IMR-90 (cell line): ENCODE measurements at regions not wholly inside any gene's neighbourhood (a gene's known extent, or its start where the extent isn't known, plus 50 kb on each side); places are given as distances from the start of the nearest gene placed in this dataset.

ENCODE experiments used
- ATAC-seq: fragments of 200-7000 bp; cut with Tn5 transposase; 2 replicates; pipeline ENCODE4 v1.9.1; 2020; ENCODE audit warnings: low read depth, mild to moderate bottlenecking, moderate library complexity
- BruUV-seq: library from RNA; stranded (reverse); fragments of 400-500 nt; replicated peaks from 2 replicates; lab custom pipeline; 2021; lab: Mats Ljungman, UMichigan
- CTCF ChIA-PET: fragments of 300-600 bp; formaldehyde crosslinking; extraction: SDS; loops from one replicate; lab custom pipeline; 2021; ENCODE audit warnings: antibody characterized with exemption; lab: Yijun Ruan, JAX
- POLR2A ChIA-PET: fragments of 300-600 bp; sonication (Branson Sonifier 250); formaldehyde crosslinking; loops from one replicate; lab custom pipeline; 2022; ENCODE audit warnings: antibody characterized with exemption; ENCODE audit not compliant: unreplicated experiment; lab: Charles Lee
- DNase-seq: peaks from one replicate; pipeline ENCODE4 v3.0.0; 2013
- H2AFZ ChIP-seq: replicated peaks from 2 replicates; pipeline ENCODE3; 2013; ENCODE audit warnings: low read length, mild to moderate bottlenecking; ENCODE audit not compliant: poor library complexity
- H2AK5ac ChIP-seq: 2 replicates; pipeline ENCODE4 v1.6.1; 2013; ENCODE audit warnings: low read depth, low read length, inconsistent platforms
- H2AK9ac ChIP-seq: replicated peaks from 2 replicates; pipeline ENCODE3; 2013; ENCODE audit warnings: mild to moderate bottlenecking, low read depth, low read length, moderate library complexity; ENCODE audit not compliant: poor library complexity
- H2BK120ac ChIP-seq: 2 replicates; pipeline ENCODE4 v1.6.1; 2013; ENCODE audit warnings: low read depth, low read length, inconsistent platforms
- H2BK15ac ChIP-seq: 3 replicates; pipeline ENCODE4 v1.6.1; 2013; ENCODE audit warnings: low read depth, low read length, inconsistent platforms
- H2BK20ac ChIP-seq: 2 replicates; pipeline ENCODE4 v1.6.1; 2013; ENCODE audit warnings: low read depth, mild to moderate bottlenecking, inconsistent platforms, low read length, moderate library complexity
- H2BK5ac ChIP-seq: 2 replicates; pipeline ENCODE4 v1.6.1; 2013; ENCODE audit warnings: mild to moderate bottlenecking, low read depth, low read length, inconsistent platforms; ENCODE audit not compliant: poor library complexity, severe bottlenecking
- H3K14ac ChIP-seq: replicated peaks from 2 replicates; pipeline ENCODE4 v1.6.1; 2013; ENCODE audit warnings: low read depth, low read length, inconsistent platforms
- H3K18ac ChIP-seq: 2 replicates; pipeline ENCODE4 v1.6.1; 2013; ENCODE audit warnings: low read depth, low read length, control low read depth
- H3K23ac ChIP-seq: 2 replicates; pipeline ENCODE4 v1.6.1; 2013; ENCODE audit warnings: low read depth, low read length, inconsistent platforms
- H3K27ac ChIP-seq: 2 replicates; pipeline ENCODE4 v1.5.1; 2013; ENCODE audit warnings: mild to moderate bottlenecking, control low read depth, low read length; ENCODE audit not compliant: insufficient read depth
- H3K27me3 ChIP-seq: 2 replicates; pipeline ENCODE4 v1.6.1; 2013; ENCODE audit warnings: low read length; ENCODE audit not compliant: control insufficient read depth, insufficient read depth
- H3K36me3 ChIP-seq: 2 replicates; pipeline ENCODE4 v1.6.1; 2013; ENCODE audit warnings: low read length, mixed read lengths; ENCODE audit not compliant: control insufficient read depth, insufficient read depth
- H3K4ac ChIP-seq: 2 replicates; pipeline ENCODE4 v1.6.1; 2013; ENCODE audit warnings: low read depth, low read length, inconsistent platforms
- H3K4me1 ChIP-seq: 2 replicates; pipeline ENCODE4 v1.6.1; 2013; ENCODE audit warnings: low read length, mixed read lengths; ENCODE audit not compliant: control insufficient read depth, insufficient read depth
- H3K4me2 ChIP-seq: 2 replicates; pipeline ENCODE4 v1.6.1; 2013; ENCODE audit warnings: low read depth, mild to moderate bottlenecking, control low read depth, low read length, moderate library complexity
- H3K4me3 ChIP-seq: 2 replicates; pipeline ENCODE4 v1.5.1; 2013; ENCODE audit warnings: low read depth, mild to moderate bottlenecking, control low read depth, low read length, moderate library complexity; ENCODE audit not compliant: insufficient read depth
- H3K56ac ChIP-seq: 2 replicates; pipeline ENCODE4 v1.6.1; 2013; ENCODE audit warnings: low read length, inconsistent platforms; ENCODE audit not compliant: insufficient read depth; ENCODE audit errors: extremely low read depth
- H3K79me1 ChIP-seq, 2 experiments: 2 replicates each; pipeline ENCODE4 v1.6.1; 2013; ENCODE audit warnings: low read length in 2 of 2, inconsistent platforms in 1 of 2, low read depth in 1 of 2
- H3K9ac ChIP-seq: 2 replicates; pipeline ENCODE4 v1.6.1; 2013; ENCODE audit warnings: low read depth, low read length, control low read depth
- H3K9me1 ChIP-seq: 2 replicates; pipeline ENCODE4 v1.6.1; 2013; ENCODE audit warnings: low read length, inconsistent platforms; ENCODE audit not compliant: insufficient read depth
- H3K9me3 ChIP-seq: 2 replicates; pipeline ENCODE4 v1.6.1; 2013; ENCODE audit warnings: low read length; ENCODE audit not compliant: control insufficient read depth, insufficient read depth
- H4K20me1 ChIP-seq: 2 replicates; pipeline ENCODE4 v1.6.1; 2013; ENCODE audit warnings: low read length, inconsistent platforms; ENCODE audit not compliant: insufficient read depth
- H4K5ac ChIP-seq: 2 replicates; pipeline ENCODE4 v1.6.1; 2013; ENCODE audit warnings: mild to moderate bottlenecking, low read depth, low read length, control low read depth
- H4K8ac ChIP-seq, 2 experiments: 2 replicates each; pipeline ENCODE4 v1.6.1; 2013; ENCODE audit warnings: low read depth in 2 of 2, low read length in 2 of 2, control low read depth in 1 of 2, inconsistent platforms in 1 of 2
- H4K91ac ChIP-seq: 2 replicates; pipeline ENCODE4 v1.6.1; 2013; ENCODE audit warnings: low read depth, low read length, inconsistent platforms; ENCODE audit not compliant: insufficient read depth
- BHLHE40 ChIP-seq: fragments of 150-350 bp; IDR thresholded peaks from 2 replicates; pipeline ENCODE4 v1.6.1; 2016; ENCODE audit warnings: mild to moderate bottlenecking, low read depth, low read length
- ELK1 ChIP-seq: fragments of 150-350 bp; IDR thresholded peaks from 2 replicates; pipeline ENCODE4 v1.6.1; 2016; ENCODE audit warnings: low read depth, mild to moderate bottlenecking, low read length, moderate library complexity, borderline replicate concordance
- MXI1 ChIP-seq: IDR thresholded peaks from 2 replicates; pipeline ENCODE4 v1.6.1; 2012; ENCODE audit warnings: low read depth, mild to moderate bottlenecking, low read length, moderate library complexity, borderline replicate concordance
- NFE2L2 ChIP-seq: fragments of 150-350 bp; IDR thresholded peaks from 2 replicates; pipeline ENCODE4 v1.6.1; 2016; ENCODE audit warnings: low read depth, mild to moderate bottlenecking, low read length
- POLR2A ChIP-seq: IDR thresholded peaks from 2 replicates; pipeline ENCODE4 v1.6.1; 2012; ENCODE audit warnings: mild to moderate bottlenecking, low read depth, low read length
- SMC3 ChIP-seq: fragments of 150-350 bp; IDR thresholded peaks from 2 replicates; pipeline ENCODE4 v1.6.1; 2016; ENCODE audit warnings: low read depth, mild to moderate bottlenecking, antibody characterized with exemption, low read length, moderate library complexity
- USF2 ChIP-seq: fragments of 150-350 bp; IDR thresholded peaks from 2 replicates; pipeline ENCODE4 v1.6.1; 2017; ENCODE audit warnings: mild to moderate bottlenecking, antibody characterized with exemption, low read length, low read depth
- WGBS, 2 experiments: methylation state at CpG; one replicate each; pipeline versions ENCODE4 v1.1.5 to v1.1.7; 2013; ENCODE audit warnings: missing lambda C conversion rate in 2 of 2; ENCODE audit not compliant: insufficient read length in 1 of 2; ENCODE audit errors: extremely low coverage in 2 of 2; 5-methylcytosine and 5-hydroxymethylcytosine counted together
- dilution Hi-C: fragments of 300-500 bp; cut with HindIII; formaldehyde crosslinking; loops from one replicate; pipeline ENCODE4 v1.14.3; 2018; ENCODE audit warnings: low sequenced_read_pairs; ENCODE audit not compliant: unreplicated experiment
- in situ Hi-C: fragments of 300-500 bp; cut with MboI; formaldehyde crosslinking; loops from 3 replicates; pipeline ENCODE4 v1.14.3; 2019; ENCODE audit warnings: low sequenced_read_pairs, inconsistent platforms, mixed read lengths
- intact Hi-C: fragments of 100-400 bp; cut with micrococcal nuclease; formaldehyde crosslinking; loops from 2 replicates; pipeline ENCODE4 v1.10.0; 2022

GRCh38 chr5:68727931-68728330 lies 365.9 kb upstream of the SLC30A5 start:
- Histone ChIP-seq H2BK120ac (no peak overlapping the region), H2BK20ac (no peak overlapping the region), H3K14ac (no peak overlapping the region), H2BK5ac (no peak overlapping the region), H2AFZ (no peak overlapping the region), H3K4me3 (no peak overlapping the region), H4K8ac (no peak overlapping the region), H3K4me1 (no peaks in the 10 kb centered on the region), H2AK5ac (no peak overlapping the region), H2BK15ac (no peak overlapping the region), H4K20me1 (no peaks in the 10 kb centered on the region), H4K91ac (no peak overlapping the region), H3K4me2 (no peak overlapping the region), H3K18ac (no peak overlapping the region), H3K56ac (no peak overlapping the region), H3K79me1 (no peaks in the 10 kb centered on the region), H3K27ac (no peak overlapping the region), H3K27me3 (no peaks in the 10 kb centered on the region; the same call in 1 of the 2 replicates), H3K36me3 (no peaks in the 10 kb centered on the region), H3K9ac (no peak overlapping the region), H2AK9ac (no peak overlapping the region), H3K9me1 (no peaks in the 10 kb centered on the region), H3K23ac (no peak overlapping the region), H4K5ac (no peak overlapping the region), H3K4ac (no peak overlapping the region), H3K9me3 (no peaks in the 10 kb centered on the region)
- ChIA-PET CTCF (no interaction called here), POLR2A (no interaction called here)
- TF ChIP-seq ELK1 (no peak), BHLHE40 (no peak), POLR2A (no peak), NFE2L2 (no peak), USF2 (no peak), SMC3 (no peak), MXI1 (no peak)
- dilution Hi-C loops, result no loop called here
- in situ Hi-C loops, result no loop called here
- no TSS peak for BruUV-seq
- no peak for ATAC-seq
- DNase-seq, result no peak
- intact Hi-C loops, result no loop called here
- 67% methylated on average over 1 of the region's 2 CpGs; no CpG with 5 or more reads in 1 of the 2 experiments for WGBS, 2 experiments
